Liver (tissue), 3 donors: ENCODE measurements at regions not wholly inside any gene's neighbourhood (a gene's known extent, or its start where the extent isn't known, plus 50 kb on each side); places are given as distances from the start of the nearest gene placed in this dataset.

Experiments
- JUND ChIP-seq, 2 donors: IDR thresholded peaks; 2 replicates each; pipeline ENCODE4 v1.6.1; 2016; ENCODE audit warnings: antibody characterized with exemption in 2 of 2
- MAX ChIP-seq: IDR thresholded peaks from 2 replicates; pipeline ENCODE4 v1.6.1; 2016; ENCODE audit warnings: antibody characterized with exemption
- RAD21 ChIP-seq, 2 donors: IDR thresholded peaks; 2 replicates each; pipeline ENCODE4 v1.6.1; 2016; ENCODE audit warnings: antibody characterized with exemption in 2 of 2, mild to moderate bottlenecking in 2 of 2
- TF ChIP-seq, protein P1 (sequence below): fragments of 150-350 bp; IDR thresholded peaks from 2 replicates; pipeline ENCODE4 v1.5.1; 2017; ENCODE audit warnings: improper control_type of control experiment, low read depth, low read length; ENCODE audit not compliant: missing input control
- donor health status: healthy.
- donor health status: healthy.

DNA sequence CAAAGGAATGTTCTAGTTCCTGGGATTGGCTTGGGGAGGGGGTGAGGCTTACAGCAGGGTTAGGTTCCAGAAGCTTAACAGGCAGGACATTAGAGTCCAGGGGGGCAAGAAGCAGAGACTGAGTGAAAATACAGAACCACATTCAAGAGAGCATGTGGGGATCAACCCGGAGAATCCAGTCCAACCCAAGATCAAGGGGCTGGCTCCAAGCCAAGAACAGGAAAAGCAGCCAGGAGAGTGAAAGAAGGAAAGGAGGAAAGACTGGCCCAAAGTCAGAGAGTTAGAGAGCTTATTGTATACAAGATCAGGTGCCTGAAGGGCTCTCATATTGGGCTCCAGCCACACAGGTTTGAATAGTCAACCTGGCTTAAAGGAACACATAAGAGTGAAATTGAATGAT lies 190.3 kb upstream of the CDKN3 start:
- TF ChIP-seq, protein P1, sequence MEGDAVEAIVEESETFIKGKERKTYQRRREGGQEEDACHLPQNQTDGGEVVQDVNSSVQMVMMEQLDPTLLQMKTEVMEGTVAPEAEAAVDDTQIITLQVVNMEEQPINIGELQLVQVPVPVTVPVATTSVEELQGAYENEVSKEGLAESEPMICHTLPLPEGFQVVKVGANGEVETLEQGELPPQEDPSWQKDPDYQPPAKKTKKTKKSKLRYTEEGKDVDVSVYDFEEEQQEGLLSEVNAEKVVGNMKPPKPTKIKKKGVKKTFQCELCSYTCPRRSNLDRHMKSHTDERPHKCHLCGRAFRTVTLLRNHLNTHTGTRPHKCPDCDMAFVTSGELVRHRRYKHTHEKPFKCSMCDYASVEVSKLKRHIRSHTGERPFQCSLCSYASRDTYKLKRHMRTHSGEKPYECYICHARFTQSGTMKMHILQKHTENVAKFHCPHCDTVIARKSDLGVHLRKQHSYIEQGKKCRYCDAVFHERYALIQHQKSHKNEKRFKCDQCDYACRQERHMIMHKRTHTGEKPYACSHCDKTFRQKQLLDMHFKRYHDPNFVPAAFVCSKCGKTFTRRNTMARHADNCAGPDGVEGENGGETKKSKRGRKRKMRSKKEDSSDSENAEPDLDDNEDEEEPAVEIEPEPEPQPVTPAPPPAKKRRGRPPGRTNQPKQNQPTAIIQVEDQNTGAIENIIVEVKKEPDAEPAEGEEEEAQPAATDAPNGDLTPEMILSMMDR: no peak
- TF ChIP-seq MAX (no peak), RAD21 (IDR thresholded peaks at IDR 0.05) (no peak), JUND (IDR thresholded peaks at IDR 0.05) (no peak)
